ENCODE measurements at regions not wholly inside any gene's neighbourhood (a gene's known extent, or its start where the extent isn't known, plus 50 kb on each side); places are given as distances from the start of the nearest gene placed in this dataset.
A peak's percentile ranks its signal among the peaks of the same experiment; 100 is the strongest.

DNA sequence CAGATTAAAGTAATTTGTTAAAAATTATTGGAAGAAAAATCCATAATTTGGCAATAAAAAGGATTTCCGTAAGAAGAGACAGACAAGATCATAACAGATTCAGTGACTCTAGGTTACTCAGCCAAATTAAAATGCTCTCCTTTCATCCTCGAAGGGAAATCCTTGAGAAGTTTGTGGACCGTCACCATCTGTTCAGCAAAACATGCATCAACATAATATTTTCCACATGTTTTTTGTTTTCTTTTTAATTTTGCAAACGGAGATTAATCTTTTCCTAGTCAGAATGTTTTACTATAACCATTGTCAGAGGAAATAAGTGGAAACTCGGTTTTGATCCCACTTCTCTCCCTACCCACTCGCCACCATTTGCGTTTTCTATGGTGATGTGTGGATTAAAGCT lies 128.3 kb downstream of the TMCO5A start:
- no peaks in the 10 kb centered on the region for H3K36me3 ChIP-seq (ENCODE audit: control insufficient read depth, insufficient read depth, low read length)
- H3K9me3 ChIP-seq (ENCODE audit: control insufficient read depth, insufficient read depth, low read depth, low read length): no peaks in the 10 kb centered on the region
- no peak overlapping the region for H3K4me3 ChIP-seq (ENCODE audit: low read depth, low read length)
- no peak overlapping the region for H3K27ac ChIP-seq (ENCODE audit: low read depth, low read length)
- H3K27me3 ChIP-seq (ENCODE audit: control insufficient read depth, insufficient read depth, low read length): no peaks in the 10 kb centered on the region
- H3K9ac ChIP-seq (ENCODE audit: low read length): no peak overlapping the region
- peaks cover 19% of the 10 kb centered on the region for H3K4me1 ChIP-seq (ENCODE audit: control insufficient read depth, insufficient read depth, low read length)

DNA sequence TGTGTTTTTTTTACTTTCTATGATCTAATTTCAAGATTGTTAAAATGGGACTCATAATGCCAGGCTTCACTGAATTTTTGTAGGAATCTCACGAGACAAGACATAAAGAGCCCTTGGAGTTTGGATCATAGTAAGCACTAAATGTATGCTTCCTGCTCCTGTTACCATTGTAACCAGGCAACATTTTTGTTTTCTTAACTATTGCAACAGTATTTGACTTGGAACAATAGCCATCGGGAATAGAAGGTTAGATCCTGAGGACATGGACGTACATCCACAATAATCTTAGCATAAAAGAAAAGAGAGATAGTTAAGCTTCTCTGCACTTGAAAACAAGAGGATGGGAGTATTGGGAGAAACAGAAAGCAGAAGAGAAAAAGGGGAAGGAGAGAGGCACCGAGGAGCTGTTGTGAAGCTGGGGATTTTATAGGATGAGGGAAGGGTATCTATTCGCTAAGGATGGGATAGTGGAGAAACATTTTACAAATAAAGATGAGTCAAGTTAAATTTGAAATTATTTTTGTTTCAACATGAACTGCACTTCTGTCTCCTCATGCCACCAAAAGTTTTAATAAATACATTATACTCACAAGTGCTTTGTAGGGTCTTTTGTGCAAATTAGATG lies 131.4 kb downstream of the TMCO5A start:
- H3K27me3 ChIP-seq (ENCODE audit: control insufficient read depth, insufficient read depth, low read length): peaks cover 17% of the 10 kb centered on the region
- H3K4me1 ChIP-seq (ENCODE audit: control insufficient read depth, insufficient read depth, low read length): peaks cover 17% of the 10 kb centered on the region
- no peak overlapping the region for H3K27ac ChIP-seq (ENCODE audit: low read depth, low read length)
- no peak overlapping the region for H3K4me3 ChIP-seq (ENCODE audit: low read depth, low read length)
- no peaks in the 10 kb centered on the region for H3K36me3 ChIP-seq (ENCODE audit: control insufficient read depth, insufficient read depth, low read length)
- H3K9ac ChIP-seq (ENCODE audit: low read length): no peak overlapping the region
- no peaks in the 10 kb centered on the region for H3K9me3 ChIP-seq (ENCODE audit: control insufficient read depth, insufficient read depth, low read depth, low read length)

DNA sequence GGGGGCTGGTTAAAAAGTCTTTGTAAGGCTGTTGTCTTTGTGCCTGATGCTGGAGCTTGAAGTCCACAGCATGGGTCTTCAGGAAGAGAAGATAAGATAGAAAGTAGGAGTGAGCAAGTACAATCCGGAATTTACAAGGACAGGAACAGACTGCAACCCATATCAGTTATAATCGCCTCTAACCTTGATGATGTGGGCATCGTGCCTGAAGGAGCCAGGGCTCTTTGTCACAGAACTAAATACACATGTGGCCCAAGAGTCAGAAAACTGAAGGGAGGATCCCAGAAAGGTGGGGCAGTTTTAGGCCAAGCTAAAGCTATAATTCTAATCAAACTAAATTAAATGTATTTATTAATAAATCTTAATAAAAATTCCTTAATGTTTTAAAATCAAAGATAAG lies 132.2 kb downstream of the TMCO5A start:
- no peak overlapping the region for H3K9ac ChIP-seq (ENCODE audit: low read length)
- H3K27me3 ChIP-seq (ENCODE audit: control insufficient read depth, insufficient read depth, low read length): peaks cover 25% of the 10 kb centered on the region
- H3K36me3 ChIP-seq (ENCODE audit: control insufficient read depth, insufficient read depth, low read length): no peaks in the 10 kb centered on the region
- H3K4me1 ChIP-seq (ENCODE audit: control insufficient read depth, insufficient read depth, low read length): peaks cover 18% of the 10 kb centered on the region
- no peak overlapping the region for H3K4me3 ChIP-seq (ENCODE audit: low read depth, low read length)
- no peak overlapping the region for H3K27ac ChIP-seq (ENCODE audit: low read depth, low read length)
- no peaks in the 10 kb centered on the region for H3K9me3 ChIP-seq (ENCODE audit: control insufficient read depth, insufficient read depth, low read depth, low read length)

DNA sequence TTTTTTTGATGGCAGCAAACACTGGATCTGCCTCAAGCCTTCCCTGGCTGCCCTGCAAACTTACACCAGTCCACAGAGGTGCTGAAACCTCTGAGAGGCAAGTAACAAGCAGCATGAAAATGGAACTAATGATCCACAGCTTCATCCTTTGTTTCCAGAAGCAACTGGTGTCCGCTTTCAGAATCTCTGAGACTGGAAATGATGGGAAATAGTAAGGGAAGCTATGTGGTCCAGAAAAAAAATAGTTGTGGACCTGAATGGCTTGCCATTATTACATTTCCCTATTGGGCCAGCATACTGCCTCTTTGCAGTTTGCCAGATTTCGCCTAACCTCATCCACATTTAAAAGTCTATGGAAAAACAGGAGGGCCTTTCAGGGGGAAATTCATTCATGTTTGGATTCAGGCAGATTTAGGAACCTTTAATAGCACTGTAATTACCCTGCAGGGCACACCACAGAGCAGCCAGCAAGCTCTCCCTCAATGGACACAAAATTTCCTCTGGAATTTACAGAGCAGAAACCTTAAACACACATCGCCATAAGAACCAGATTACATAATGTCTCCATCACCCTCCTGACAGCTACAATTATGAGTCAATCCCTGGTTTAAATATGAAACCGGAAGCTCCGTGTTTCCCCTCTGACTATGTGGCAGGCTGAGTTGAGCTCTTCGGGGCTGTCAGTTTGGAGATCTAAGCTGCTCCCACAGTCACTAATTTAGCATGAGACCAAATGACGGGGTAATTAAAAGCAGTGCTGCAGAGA lies 134.4 kb downstream of the TMCO5A start:
- Histone ChIP-seq H3K4me3 (ENCODE audit: low read depth, low read length) (no peak overlapping the region), H3K9ac (ENCODE audit: low read length) (no peak overlapping the region), H3K27ac (ENCODE audit: low read depth, low read length) (no peak overlapping the region), H3K27me3 (ENCODE audit: control insufficient read depth, insufficient read depth, low read length) (peaks cover 38% of the 10 kb centered on the region), H3K4me1 (ENCODE audit: control insufficient read depth, insufficient read depth, low read length) (peaks cover 34% of the 10 kb centered on the region), H3K36me3 (ENCODE audit: control insufficient read depth, insufficient read depth, low read length) (no peaks in the 10 kb centered on the region), H3K9me3 (ENCODE audit: control insufficient read depth, insufficient read depth, low read depth, low read length) (no peaks in the 10 kb centered on the region)

DNA sequence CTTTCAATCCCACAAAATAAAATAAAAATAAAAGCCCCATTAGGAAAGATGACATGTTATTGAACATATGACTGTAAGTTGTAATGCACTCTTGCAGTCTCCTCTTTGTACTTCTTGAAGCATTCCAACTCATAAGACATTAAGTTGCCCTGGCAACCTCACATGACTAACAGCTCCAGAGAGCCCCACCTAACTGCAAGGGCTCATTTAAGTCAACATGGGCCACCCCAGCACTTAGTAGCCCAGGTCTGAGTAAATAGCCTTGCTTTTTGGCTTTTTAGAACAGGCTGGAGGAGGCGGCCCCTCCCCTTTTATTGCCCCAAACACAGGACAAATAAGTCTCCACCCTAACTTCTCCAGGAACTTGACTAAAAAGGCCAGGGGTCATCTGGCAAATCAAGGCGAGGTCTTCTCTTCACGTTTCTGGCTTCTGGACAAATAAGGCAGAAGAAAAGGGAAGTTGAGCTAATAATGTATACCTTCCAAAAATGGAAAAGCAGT lies 135.1 kb downstream of the TMCO5A start:
- Histone ChIP-seq H3K36me3 (ENCODE audit: control insufficient read depth, insufficient read depth, low read length) (no peaks in the 10 kb centered on the region), H3K27me3 (ENCODE audit: control insufficient read depth, insufficient read depth, low read length) (peaks cover 46% of the 10 kb centered on the region), H3K27ac (ENCODE audit: low read depth, low read length) (no peak overlapping the region), H3K4me1 (ENCODE audit: control insufficient read depth, insufficient read depth, low read length) (peaks cover 40% of the 10 kb centered on the region), H3K9ac (ENCODE audit: low read length) (no peak overlapping the region), H3K9me3 (ENCODE audit: control insufficient read depth, insufficient read depth, low read depth, low read length) (no peaks in the 10 kb centered on the region), H3K4me3 (ENCODE audit: low read depth, low read length) (no peak overlapping the region)

DNA sequence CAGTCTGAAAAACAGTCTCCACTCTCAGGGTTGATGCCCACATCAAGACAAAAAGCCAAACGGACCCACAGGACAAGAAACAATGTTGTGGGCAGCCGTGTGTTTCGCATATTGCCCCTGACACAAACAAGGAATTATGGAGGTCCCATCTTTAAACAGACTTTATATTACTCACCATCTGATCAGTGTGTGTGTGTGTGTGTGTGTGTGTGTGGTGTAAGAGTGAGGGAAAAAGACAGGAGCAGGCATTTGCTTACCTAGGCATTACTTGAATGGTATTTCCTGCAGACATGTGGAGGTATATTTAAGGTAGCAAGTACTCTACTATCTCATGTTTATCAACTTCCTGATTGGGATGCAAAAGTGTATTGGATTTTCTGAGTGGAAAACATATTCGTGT lies 136.3 kb downstream of the TMCO5A start:
- Histone ChIP-seq H3K36me3 (ENCODE audit: control insufficient read depth, insufficient read depth, low read length) (no peaks in the 10 kb centered on the region), H3K4me3 (ENCODE audit: low read depth, low read length) (no peak overlapping the region), H3K9ac (ENCODE audit: low read length) (no peak overlapping the region), H3K27ac (ENCODE audit: low read depth, low read length) (no peak overlapping the region), H3K4me1 (ENCODE audit: control insufficient read depth, insufficient read depth, low read length) (peaks cover 40% of the 10 kb centered on the region), H3K9me3 (ENCODE audit: control insufficient read depth, insufficient read depth, low read depth, low read length) (no peaks in the 10 kb centered on the region), H3K27me3 (ENCODE audit: control insufficient read depth, insufficient read depth, low read length) (peaks cover 58% of the 10 kb centered on the region)

DNA sequence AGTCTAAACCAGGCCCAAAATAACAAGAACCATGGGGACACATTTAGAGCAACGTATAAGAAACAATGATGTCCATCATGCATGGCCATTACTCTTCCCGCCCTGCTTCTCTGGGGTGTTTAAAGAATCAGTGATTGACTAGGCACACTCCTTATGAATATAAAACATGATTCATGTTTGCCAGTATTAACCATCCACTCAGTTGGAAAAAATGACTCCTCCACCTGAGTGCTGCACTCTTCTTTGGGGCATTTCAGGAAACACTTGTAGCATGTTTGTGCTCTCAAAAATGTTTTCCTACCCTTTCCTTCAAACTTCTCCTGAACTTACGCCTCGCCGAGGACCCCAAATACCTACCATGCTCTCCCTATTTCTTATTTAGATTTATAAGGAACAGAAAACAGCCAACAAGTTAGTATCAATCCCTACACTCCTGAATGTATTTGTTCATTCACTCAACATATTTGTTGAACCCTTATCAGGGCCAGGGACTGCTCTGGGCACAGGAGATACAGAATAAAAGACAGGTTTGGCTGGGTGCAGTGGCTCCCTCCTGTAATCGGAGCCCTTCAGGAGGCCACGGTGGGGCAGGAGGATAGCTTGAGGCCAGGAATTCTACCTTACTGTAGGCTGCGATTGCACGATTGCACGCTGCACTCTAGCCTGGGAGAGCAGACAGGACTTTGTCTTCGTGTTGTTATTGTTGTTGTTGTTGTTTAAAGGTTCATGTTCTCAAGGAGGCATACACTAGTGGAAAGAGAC lies 137.0 kb downstream of the TMCO5A start:
- peaks cover 60% of the 10 kb centered on the region for H3K27me3 ChIP-seq (ENCODE audit: control insufficient read depth, insufficient read depth, low read length)

DNA sequence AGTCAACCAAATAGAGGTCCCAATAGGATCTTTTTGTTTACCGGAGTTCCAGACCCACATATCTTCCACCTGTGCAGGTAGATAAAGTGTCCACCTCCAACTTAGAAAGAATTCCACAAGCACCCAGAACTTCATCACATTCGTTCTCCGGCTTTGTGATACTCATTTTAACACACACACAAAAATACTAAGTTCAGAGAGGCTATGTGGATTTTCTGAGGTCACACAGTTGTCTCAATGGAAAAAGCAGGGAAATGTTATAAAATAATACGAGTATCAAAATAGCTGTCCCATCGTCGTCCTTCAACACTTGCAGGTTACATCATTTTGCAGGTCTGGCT lies 137.5 kb downstream of the TMCO5A start:
- Histone ChIP-seq H3K36me3 (ENCODE audit: control insufficient read depth, insufficient read depth, low read length) (no peaks in the 10 kb centered on the region), H3K27me3 (ENCODE audit: control insufficient read depth, insufficient read depth, low read length) (peaks cover 60% of the 10 kb centered on the region), H3K4me1 (ENCODE audit: control insufficient read depth, insufficient read depth, low read length) (peaks cover 45% of the 10 kb centered on the region), H3K9me3 (ENCODE audit: control insufficient read depth, insufficient read depth, low read depth, low read length) (no peaks in the 10 kb centered on the region), H3K27ac (ENCODE audit: low read depth, low read length) (no peak overlapping the region), H3K9ac (ENCODE audit: low read length) (peak overlapping the region; percentile 89), H3K4me3 (ENCODE audit: low read depth, low read length) (peak overlapping the region; percentile 74)

More for the DNA sequence above, 137.0 kb downstream of the TMCO5A start:
- peak overlapping the region; percentile 74; the same call in 1 of the 2 replicates for H3K4me3 ChIP-seq (ENCODE audit: low read depth, low read length)
- H3K36me3 ChIP-seq (ENCODE audit: control insufficient read depth, insufficient read depth, low read length): no peaks in the 10 kb centered on the region
- H3K4me1 ChIP-seq (ENCODE audit: control insufficient read depth, insufficient read depth, low read length): peaks cover 40% of the 10 kb centered on the region
- no peaks in the 10 kb centered on the region for H3K9me3 ChIP-seq (ENCODE audit: control insufficient read depth, insufficient read depth, low read depth, low read length)
- H3K9ac ChIP-seq (ENCODE audit: low read length): no peak overlapping the region
- H3K27ac ChIP-seq (ENCODE audit: low read depth, low read length): no peak overlapping the region

DNA sequence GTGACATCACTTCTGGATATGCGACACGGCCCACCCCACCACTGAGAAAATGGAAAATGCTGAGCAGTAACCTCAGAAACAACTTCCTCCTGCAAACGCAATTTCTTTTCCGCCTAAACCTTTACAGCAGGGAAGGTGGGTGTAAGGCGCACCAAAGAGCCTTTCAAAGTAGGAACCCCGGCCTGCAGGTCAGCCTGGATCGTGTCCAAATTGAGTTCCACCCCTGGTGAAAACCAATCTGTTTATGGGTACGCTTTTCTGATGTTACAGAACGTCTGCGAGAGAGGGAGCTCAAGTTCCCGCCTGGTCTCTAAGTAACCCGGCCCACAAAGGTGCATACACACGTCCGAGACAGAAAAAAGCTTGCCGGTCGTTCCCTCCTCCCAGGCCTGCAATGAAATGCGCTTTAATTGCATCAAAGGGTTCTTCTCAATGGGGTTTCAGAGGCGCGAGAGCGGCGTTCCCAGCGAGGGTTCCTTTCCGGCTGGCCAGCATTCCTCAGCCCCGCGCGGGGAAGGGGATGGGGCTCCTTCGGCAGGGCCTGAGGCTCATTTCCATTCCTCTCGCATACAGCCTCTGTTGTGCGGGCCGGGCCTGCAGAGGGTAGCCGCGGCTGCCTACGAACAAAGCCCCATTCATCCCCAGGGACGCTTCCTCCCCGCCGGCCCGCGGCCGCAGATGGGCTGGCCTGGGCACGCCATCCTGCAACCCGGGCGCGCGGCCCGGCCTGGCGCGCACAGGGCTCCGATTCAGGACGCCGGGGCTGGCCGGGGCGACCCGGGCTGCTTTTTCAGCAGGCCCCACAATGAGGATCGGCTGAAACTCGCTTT lies 138.1 kb downstream of the TMCO5A start:
- Histone ChIP-seq H3K27me3 (ENCODE audit: control insufficient read depth, insufficient read depth, low read length) (peaks cover 60% of the 10 kb centered on the region), H3K4me1 (ENCODE audit: control insufficient read depth, insufficient read depth, low read length) (peaks cover 51% of the 10 kb centered on the region), H3K9me3 (ENCODE audit: control insufficient read depth, insufficient read depth, low read depth, low read length) (no peaks in the 10 kb centered on the region), H3K27ac (ENCODE audit: low read depth, low read length) (peak overlapping the region; percentile 84; the same call in 1 of the 2 replicates), H3K9ac (ENCODE audit: low read length) (peak overlapping the region; percentile 89), H3K36me3 (ENCODE audit: control insufficient read depth, insufficient read depth, low read length) (no peaks in the 10 kb centered on the region), H3K4me3 (ENCODE audit: low read depth, low read length) (peak overlapping the region; percentile 74)

DNA sequence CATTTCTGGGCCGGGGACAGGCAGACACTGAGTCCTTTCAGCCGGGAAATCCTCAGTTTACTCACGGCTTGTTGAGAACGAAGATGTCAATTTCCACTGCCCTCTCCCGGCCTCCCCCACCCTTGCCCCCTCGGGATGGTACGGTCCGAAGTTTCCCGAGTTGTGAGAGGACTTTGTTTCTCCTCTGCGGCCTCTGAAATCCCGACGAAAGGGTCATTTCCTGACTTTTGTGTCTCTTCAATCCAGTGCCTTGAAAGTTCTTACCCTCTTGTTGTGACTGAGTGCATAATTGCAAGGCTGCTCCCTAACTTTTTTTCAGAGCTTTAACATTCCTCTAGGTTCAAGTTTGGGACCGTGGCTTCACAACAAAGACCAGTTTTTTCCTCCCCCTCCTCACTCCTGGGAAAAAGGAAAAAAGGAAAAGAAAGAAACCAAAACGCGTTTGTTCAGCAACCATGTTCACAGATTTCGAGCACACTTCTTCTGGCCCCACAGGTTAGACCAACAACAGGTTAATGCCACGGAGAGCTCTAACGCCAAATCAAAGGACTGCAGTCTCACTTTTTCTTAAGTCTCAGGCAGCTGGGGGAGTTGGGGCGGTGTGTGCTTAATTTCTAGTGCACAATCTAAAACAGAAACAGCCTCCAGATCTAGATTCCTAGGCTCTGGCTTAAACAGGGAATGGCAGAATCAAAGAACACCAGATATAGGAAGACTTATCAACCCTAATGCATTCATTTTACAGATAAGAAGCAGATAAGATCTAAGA lies 138.9 kb downstream of the TMCO5A start:
- Histone ChIP-seq H3K4me1 (ENCODE audit: control insufficient read depth, insufficient read depth, low read length) (peaks cover 47% of the 10 kb centered on the region), H3K9ac (ENCODE audit: low read length) (peak overlapping the region; percentile 89), H3K27ac (ENCODE audit: low read depth, low read length) (peak overlapping the region; percentile 84; the same call in 1 of the 2 replicates), H3K9me3 (ENCODE audit: control insufficient read depth, insufficient read depth, low read depth, low read length) (no peaks in the 10 kb centered on the region), H3K4me3 (ENCODE audit: low read depth, low read length) (peak overlapping the region; percentile 74), H3K27me3 (ENCODE audit: control insufficient read depth, insufficient read depth, low read length) (peaks cover 60% of the 10 kb centered on the region), H3K36me3 (ENCODE audit: control insufficient read depth, insufficient read depth, low read length) (no peaks in the 10 kb centered on the region)

Data from HUES6 (cell line).